HepG2 (cell line): ENCODE measurements at regions not wholly inside any gene's neighbourhood (a gene's known extent, or its start where the extent isn't known, plus 50 kb on each side); places are given as distances from the start of the nearest gene placed in this dataset.

Experiments used
- ZNF382 ChIP-seq: sonication (generic); formaldehyde crosslinking; IDR thresholded peaks from 2 replicates; pipeline ENCODE4 v1.5.0; 2020; ENCODE audit warnings: missing genetic modification reagents, mild to moderate bottlenecking, borderline replicate concordance
- TF ChIP-seq, protein P1 (sequence below): sonication (generic); formaldehyde crosslinking; IDR thresholded peaks from 2 replicates; pipeline ENCODE4 v1.4.0; 2020; ENCODE audit warnings: missing genetic modification reagents, borderline replicate concordance
- TF ChIP-seq, protein P2 (sequence below): sonication (generic); formaldehyde crosslinking; IDR thresholded peaks from 2 replicates; pipeline ENCODE4 v1.4.0; 2020; ENCODE audit warnings: missing genetic modification reagents
- TF ChIP-seq, protein P3 (sequence below): sonication (generic); formaldehyde crosslinking; conservative IDR thresholded peaks from 2 replicates; pipeline ENCODE4 v1.4.0; 2020; ENCODE audit warnings: missing genetic modification reagents

DNA sequence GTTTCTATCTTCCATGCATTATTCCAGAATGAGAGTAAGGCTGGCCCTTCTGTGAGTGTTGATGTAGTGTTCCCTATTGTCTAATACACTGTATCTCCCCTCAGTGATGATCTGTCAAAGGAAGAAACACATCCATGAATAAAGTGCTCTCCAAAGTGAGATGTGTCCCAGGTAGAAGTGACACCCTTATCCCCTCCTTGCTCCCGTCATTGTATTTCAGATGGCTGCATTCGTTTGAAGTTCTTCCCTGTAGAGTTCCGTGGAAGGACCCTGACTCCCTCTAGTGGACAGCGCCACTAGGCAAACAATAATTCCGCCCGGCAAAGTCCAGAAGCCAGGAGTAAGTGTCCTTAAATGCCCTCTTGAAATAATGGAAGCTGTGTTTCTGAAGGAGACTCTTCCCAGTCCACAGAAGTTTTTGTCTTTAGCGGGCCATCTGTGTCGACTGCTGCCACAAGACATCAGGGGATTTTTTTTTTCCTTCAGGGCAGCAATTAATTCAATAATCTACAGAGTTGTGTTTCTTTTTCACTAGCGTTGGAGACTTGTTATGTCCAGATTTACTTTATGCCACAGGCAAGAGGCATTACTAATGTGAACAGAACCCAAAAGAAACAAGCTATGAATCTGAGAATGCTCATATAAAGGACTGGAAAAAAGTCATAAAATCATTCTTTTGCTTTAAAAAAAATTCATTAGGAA lies 64.6 kb downstream of the THNSL1 start (continued):
- TF ChIP-seq, protein P1, sequence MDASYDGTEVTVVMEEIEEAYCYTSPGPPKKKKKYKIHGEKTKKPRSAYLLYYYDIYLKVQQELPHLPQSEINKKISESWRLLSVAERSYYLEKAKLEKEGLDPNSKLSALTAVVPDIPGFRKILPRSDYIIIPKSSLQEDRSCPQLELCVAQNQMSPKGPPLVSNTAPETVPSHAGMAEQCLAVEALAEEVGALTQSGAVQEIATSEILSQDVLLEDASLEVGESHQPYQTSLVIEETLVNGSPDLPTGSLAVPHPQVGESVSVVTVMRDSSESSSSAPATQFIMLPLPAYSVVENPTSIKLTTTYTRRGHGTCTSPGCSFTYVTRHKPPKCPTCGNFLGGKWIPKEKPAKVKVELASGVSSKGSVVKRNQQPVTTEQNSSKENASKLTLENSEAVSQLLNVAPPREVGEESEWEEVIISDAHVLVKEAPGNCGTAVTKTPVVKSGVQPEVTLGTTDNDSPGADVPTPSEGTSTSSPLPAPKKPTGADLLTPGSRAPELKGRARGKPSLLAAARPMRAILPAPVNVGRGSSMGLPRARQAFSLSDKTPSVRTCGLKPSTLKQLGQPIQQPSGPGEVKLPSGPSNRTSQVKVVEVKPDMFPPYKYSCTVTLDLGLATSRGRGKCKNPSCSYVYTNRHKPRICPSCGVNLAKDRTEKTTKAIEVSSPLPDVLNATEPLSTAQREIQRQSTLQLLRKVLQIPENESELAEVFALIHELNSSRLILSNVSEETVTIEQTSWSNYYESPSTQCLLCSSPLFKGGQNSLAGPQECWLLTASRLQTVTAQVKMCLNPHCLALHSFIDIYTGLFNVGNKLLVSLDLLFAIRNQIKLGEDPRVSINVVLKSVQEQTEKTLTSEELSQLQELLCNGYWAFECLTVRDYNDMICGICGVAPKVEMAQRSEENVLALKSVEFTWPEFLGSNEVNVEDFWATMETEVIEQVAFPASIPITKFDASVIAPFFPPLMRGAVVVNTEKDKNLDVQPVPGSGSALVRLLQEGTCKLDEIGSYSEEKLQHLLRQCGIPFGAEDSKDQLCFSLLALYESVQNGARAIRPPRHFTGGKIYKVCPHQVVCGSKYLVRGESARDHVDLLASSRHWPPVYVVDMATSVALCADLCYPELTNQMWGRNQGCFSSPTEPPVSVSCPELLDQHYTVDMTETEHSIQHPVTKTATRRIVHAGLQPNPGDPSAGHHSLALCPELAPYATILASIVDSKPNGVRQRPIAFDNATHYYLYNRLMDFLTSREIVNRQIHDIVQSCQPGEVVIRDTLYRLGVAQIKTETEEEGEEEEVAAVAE (CRISPR knock-in tag) = no peak
- TF ChIP-seq, protein P2, sequence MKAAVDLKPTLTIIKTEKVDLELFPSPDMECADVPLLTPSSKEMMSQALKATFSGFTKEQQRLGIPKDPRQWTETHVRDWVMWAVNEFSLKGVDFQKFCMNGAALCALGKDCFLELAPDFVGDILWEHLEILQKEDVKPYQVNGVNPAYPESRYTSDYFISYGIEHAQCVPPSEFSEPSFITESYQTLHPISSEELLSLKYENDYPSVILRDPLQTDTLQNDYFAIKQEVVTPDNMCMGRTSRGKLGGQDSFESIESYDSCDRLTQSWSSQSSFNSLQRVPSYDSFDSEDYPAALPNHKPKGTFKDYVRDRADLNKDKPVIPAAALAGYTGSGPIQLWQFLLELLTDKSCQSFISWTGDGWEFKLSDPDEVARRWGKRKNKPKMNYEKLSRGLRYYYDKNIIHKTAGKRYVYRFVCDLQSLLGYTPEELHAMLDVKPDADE (CRISPR knock-in tag) = no peak
- TF ChIP-seq, protein P3, sequence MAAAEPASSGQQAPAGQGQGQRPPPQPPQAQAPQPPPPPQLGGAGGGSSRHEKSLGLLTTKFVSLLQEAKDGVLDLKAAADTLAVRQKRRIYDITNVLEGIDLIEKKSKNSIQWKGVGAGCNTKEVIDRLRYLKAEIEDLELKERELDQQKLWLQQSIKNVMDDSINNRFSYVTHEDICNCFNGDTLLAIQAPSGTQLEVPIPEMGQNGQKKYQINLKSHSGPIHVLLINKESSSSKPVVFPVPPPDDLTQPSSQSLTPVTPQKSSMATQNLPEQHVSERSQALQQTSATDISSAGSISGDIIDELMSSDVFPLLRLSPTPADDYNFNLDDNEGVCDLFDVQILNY (CRISPR knock-in tag) = no peak
- TF ChIP-seq ZNF382 (CRISPR knock-in tag) = no peak
